T-helper 1 cell treated with Interleukin-12 subunit alpha and Interleukin-12 subunit beta and Interleukin-4 antibody, amounts not matched to agents 30 μg/mL and 1 μg/mL, for 36 hours (primary cell): ENCODE measurements at regions not wholly inside any gene's neighbourhood (a gene's known extent, or its start where the extent isn't known, plus 50 kb on each side); places are given as distances from the start of the nearest gene placed in this dataset.

Source experiments
- H3K27ac Mint-ChIP-seq: one replicate; pipeline ENCODE4 v1.8.0; 2021; ENCODE audit warnings: mild to moderate bottlenecking, mixed read lengths
- H3K27me3 Mint-ChIP-seq: one replicate; pipeline ENCODE4 v1.8.0; 2021; ENCODE audit warnings: low read depth, mixed read lengths
- H3K36me3 Mint-ChIP-seq: one replicate; pipeline ENCODE4 v1.8.0; 2021; ENCODE audit warnings: low read depth, mixed read lengths
- H3K4me1 Mint-ChIP-seq: one replicate; pipeline ENCODE4 v1.8.0; 2021; ENCODE audit warnings: low read depth, mixed read lengths
- H3K4me3 Mint-ChIP-seq: one replicate; pipeline ENCODE4 v1.8.0; 2021; ENCODE audit warnings: mild to moderate bottlenecking, moderate library complexity, mixed read lengths
- H3K9me3 Mint-ChIP-seq: one replicate; pipeline ENCODE4 v1.8.0; 2021; ENCODE audit warnings: mixed read lengths

DNA sequence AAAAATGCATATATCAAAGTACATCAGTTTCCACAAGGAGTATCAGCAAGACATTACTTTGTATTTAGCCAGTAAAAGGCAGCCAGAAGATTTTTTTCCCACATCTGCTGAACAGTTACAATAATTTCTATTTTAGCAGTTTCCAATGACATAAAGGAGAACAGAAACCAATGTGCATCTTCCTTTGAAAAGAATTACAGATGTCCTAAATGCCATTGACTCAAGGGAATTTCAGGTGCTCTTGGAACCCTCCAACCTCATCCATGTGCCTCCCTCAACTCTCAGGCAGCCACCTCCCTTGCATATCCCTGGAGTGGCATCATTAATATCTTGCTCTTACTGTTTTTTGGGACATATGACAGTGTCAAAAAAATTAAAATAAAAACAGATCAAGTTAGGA is 62.2 kb upstream of the ST8SIA1 start:
- H3K27ac Mint-ChIP-seq: peak overlapping the region; percentile 50
- peaks cover 21% of the 10 kb centered on the region for H3K4me1 Mint-ChIP-seq
- no peaks in the 10 kb centered on the region for H3K27me3 Mint-ChIP-seq
- H3K36me3 Mint-ChIP-seq: peaks cover 3% of the 10 kb centered on the region
- peak overlapping the region; percentile 47 for H3K4me3 Mint-ChIP-seq
- H3K9me3 Mint-ChIP-seq: peaks cover 12% of the 10 kb centered on the region

DNA sequence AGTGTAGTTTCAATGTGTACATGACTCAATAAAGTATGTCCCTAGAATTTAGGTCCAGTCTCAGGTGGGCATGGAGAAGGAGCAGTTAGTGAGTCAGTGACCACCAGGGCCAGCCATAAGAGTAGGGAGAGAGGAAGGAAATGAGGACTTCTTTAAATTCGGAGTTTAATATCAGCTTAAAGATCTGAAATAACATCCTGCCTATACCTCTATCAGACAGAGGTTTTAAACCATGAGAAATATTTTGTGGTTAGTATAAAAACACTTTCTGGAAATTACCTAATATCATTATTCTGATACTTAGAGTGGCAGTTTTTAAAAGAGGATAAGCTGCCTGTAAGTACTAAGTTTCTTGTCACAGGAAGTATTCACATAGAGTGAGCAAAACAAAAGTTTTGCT is 61.7 kb upstream of the ST8SIA1 start:
- Mint-ChIP-seq H3K27me3 (no peaks in the 10 kb centered on the region), H3K36me3 (peaks cover 2% of the 10 kb centered on the region), H3K4me1 (peaks cover 21% of the 10 kb centered on the region), H3K4me3 (peak overlapping the region; percentile 47), H3K9me3 (peaks cover 7% of the 10 kb centered on the region), H3K27ac (peak overlapping the region; percentile 76)

DNA sequence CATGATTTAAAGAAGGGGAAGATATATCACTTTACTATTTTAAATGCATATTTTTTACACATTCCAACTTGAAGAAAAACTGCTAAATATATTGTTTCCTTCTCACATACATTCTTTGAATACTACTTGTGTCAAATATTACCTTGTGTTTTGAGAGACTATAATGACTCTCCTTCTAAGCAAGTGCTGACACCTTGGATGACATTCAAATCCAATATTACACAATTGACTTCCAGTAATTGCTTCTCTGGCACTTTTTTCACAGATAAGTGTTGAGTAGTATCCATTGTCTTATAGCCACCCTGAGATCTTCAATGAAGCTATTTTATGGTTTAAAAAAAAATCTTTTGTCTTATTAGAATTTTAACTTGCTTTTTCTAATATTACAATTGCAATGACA is 61.2 kb upstream of the ST8SIA1 start:
- no peak overlapping the region for H3K4me3 Mint-ChIP-seq
- H3K27ac Mint-ChIP-seq: peak overlapping the region; percentile 18
- H3K9me3 Mint-ChIP-seq: peaks cover 6% of the 10 kb centered on the region
- H3K4me1 Mint-ChIP-seq: peaks cover 21% of the 10 kb centered on the region
- no peaks in the 10 kb centered on the region for H3K36me3 Mint-ChIP-seq
- H3K27me3 Mint-ChIP-seq: no peaks in the 10 kb centered on the region
